ENCODE measurements at regions not wholly inside any gene's neighbourhood (a gene's known extent, or its start where the extent isn't known, plus 50 kb on each side); places are given as distances from the start of the nearest gene placed in this dataset.

DNA sequence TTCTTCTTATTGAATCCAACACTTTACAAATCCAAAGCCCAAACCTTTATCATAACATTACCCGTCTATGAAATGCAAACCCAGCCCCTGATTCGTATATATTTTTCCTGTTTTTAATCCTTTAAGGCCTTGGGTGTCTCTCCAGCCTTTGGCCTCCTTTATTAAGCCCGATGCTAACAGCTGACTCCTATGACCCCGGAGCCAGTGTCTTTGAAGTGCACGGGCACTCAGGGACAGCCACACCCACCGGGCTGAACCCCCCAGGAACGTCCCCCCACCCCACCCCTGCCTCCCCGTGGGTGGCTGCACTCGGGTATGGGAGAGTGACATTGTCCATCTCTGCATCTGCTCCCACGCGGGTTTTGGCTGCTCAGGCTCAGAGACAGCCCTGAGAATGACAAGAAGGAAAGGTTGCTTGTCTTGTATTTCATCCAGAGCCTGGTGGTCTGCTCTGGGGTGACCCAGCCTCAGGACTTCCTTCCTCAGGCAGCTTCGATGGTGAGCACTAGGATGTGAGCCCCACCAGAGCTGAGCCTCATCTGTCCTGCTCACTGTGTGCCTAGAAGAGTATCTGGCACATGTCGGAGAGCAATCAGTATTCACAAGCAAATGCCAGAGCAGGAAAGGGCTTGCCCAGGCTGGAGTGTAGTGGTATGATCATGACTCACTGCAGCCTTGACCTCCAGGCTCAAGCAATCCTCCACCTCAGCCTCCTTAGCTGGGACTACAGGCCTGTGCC lies 210.4 kb downstream of the SKIDA1 start:
- peaks cover 11% of the 10 kb centered on the region for H3K27me3 Mint-ChIP-seq (ENCODE audit: unreplicated experiment)
- H3K36me3 Mint-ChIP-seq (ENCODE audit: low read depth, unreplicated experiment) = no peaks in the 10 kb centered on the region
- TF ChIP-seq, protein P1, sequence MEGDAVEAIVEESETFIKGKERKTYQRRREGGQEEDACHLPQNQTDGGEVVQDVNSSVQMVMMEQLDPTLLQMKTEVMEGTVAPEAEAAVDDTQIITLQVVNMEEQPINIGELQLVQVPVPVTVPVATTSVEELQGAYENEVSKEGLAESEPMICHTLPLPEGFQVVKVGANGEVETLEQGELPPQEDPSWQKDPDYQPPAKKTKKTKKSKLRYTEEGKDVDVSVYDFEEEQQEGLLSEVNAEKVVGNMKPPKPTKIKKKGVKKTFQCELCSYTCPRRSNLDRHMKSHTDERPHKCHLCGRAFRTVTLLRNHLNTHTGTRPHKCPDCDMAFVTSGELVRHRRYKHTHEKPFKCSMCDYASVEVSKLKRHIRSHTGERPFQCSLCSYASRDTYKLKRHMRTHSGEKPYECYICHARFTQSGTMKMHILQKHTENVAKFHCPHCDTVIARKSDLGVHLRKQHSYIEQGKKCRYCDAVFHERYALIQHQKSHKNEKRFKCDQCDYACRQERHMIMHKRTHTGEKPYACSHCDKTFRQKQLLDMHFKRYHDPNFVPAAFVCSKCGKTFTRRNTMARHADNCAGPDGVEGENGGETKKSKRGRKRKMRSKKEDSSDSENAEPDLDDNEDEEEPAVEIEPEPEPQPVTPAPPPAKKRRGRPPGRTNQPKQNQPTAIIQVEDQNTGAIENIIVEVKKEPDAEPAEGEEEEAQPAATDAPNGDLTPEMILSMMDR (IDR thresholded peaks at IDR 0.05; ENCODE audit: unreplicated experiment) = no peak
- no peak for DNase-seq (ENCODE audit: low spot score)
- no peaks in the 10 kb centered on the region for H3K9me3 Mint-ChIP-seq (ENCODE audit: unreplicated experiment)
- no peak overlapping the region for H3K4me3 Mint-ChIP-seq (ENCODE audit: unreplicated experiment)
- H3K4me1 Mint-ChIP-seq (ENCODE audit: unreplicated experiment) = peaks cover 21% of the 10 kb centered on the region
- H3K27ac Mint-ChIP-seq (ENCODE audit: unreplicated experiment) = no peak overlapping the region

DNA sequence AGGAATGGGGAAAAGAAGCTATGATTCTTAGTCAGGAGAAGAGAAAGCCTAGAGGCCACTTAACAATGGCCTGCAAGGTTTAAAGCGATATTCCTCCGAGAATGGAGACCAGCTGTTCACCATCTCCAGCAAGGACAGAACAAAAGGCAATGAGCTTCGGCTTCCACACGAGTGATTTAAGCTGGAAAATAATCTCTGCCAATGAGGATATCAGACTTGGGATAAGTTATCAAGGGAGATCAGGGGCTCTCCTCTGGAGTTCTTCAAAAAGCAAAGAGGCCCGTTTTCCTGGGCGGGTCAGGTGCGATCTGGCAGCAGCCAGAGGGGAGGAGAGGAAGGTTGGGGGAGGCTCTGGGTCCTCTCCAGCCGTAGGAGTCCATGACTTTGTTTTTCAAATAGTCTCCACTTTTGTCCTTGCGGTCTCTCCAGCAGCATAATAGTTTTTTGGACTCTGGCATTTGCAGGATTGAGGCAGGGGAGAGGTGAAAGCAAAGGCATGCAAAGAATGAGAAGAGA lies 211.3 kb downstream of the SKIDA1 start:
- peaks cover 21% of the 10 kb centered on the region for H3K4me1 Mint-ChIP-seq (ENCODE audit: unreplicated experiment)
- no peaks in the 10 kb centered on the region for H3K9me3 Mint-ChIP-seq (ENCODE audit: unreplicated experiment)
- no peaks in the 10 kb centered on the region for H3K36me3 Mint-ChIP-seq (ENCODE audit: low read depth, unreplicated experiment)
- H3K4me3 Mint-ChIP-seq (ENCODE audit: unreplicated experiment) = no peak overlapping the region
- peaks cover 11% of the 10 kb centered on the region for H3K27me3 Mint-ChIP-seq (ENCODE audit: unreplicated experiment)
- DNase-seq (ENCODE audit: low spot score) = no peak
- peak overlapping the region; percentile 12 for H3K27ac Mint-ChIP-seq (ENCODE audit: unreplicated experiment)
- TF ChIP-seq, protein P1 (IDR thresholded peaks at IDR 0.05; ENCODE audit: unreplicated experiment) = no peak

DNA sequence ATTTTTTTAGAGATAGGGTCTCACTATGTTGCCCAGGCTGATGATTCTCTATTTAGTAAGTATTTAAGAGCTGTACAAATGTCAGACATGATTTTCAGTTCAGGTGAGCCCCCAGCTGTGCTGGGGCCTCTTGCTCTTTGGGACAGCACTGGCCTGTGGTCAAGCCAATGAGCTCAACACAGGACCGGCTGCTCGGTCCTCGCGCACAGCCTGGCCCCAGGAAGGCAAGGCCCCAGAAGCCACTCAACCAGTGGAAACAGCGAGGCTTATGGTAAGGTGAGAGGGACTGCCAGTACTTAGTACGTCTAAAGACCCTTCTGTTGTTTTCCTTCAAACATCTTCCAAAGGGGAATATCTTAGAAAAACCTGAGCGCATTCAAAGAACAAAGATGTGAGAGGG lies 211.8 kb downstream of the SKIDA1 start:
- TF ChIP-seq, protein P1 (IDR thresholded peaks at IDR 0.05; ENCODE audit: unreplicated experiment) = no peak
- Mint-ChIP-seq H3K9me3 (ENCODE audit: unreplicated experiment) (no peaks in the 10 kb centered on the region), H3K4me3 (ENCODE audit: unreplicated experiment) (no peak overlapping the region), H3K27me3 (ENCODE audit: unreplicated experiment) (peaks cover 11% of the 10 kb centered on the region), H3K36me3 (ENCODE audit: low read depth, unreplicated experiment) (no peaks in the 10 kb centered on the region), H3K27ac (ENCODE audit: unreplicated experiment) (no peak overlapping the region), H3K4me1 (ENCODE audit: unreplicated experiment) (peaks cover 19% of the 10 kb centered on the region)
- DNase-seq (ENCODE audit: low spot score) = no peak

DNA sequence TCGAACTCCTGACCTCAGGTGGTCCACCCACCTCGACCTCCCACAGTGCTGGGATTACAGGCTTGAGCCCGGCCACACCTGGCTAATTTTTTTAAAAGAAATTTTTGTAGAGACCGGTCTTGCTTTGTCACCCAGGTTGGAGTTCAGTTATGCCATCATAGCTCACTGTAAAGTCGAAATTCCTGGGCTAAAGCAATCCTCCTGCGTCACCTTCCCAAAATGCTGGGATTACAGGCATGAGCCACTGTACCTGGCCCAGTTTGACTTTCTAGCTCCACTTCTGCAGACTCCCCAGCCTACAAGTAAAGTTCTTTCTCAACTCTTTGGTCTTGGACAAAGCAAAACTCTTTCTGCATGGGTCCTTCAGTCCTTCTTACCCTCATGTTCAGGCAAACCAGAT lies 214.1 kb downstream of the SKIDA1 start:
- DNase-seq (ENCODE audit: low spot score) = no peak
- Mint-ChIP-seq H3K9me3 (ENCODE audit: unreplicated experiment) (no peaks in the 10 kb centered on the region), H3K27ac (ENCODE audit: unreplicated experiment) (no peak overlapping the region), H3K27me3 (ENCODE audit: unreplicated experiment) (peaks cover 8% of the 10 kb centered on the region), H3K4me3 (ENCODE audit: unreplicated experiment) (no peak overlapping the region), H3K4me1 (ENCODE audit: unreplicated experiment) (peaks cover 16% of the 10 kb centered on the region), H3K36me3 (ENCODE audit: low read depth, unreplicated experiment) (no peaks in the 10 kb centered on the region)
- TF ChIP-seq, protein P1 (IDR thresholded peaks at IDR 0.05; ENCODE audit: unreplicated experiment) = no peak

DNA sequence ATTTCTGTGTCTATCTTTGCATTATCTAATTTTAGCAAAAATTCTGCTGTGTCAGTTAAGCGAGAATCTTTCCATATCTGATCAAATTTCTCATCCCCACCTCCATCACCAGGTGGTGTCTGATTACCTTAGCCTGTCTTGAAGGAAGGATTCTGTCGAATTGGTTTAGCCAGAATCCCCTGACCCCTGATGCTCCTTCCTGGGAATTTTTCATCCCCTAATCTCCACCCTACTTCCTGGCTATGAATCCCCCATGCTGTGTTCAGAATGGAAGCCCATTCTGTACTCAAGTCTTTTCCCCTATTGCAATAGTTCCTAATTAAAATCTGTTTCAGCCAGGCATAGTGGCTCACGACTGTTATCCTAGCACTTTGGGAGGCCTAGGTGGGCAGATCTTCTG lies 216.1 kb downstream of the SKIDA1 start:
- H3K27ac Mint-ChIP-seq (ENCODE audit: unreplicated experiment) = no peak overlapping the region
- peaks cover 4% of the 10 kb centered on the region for H3K27me3 Mint-ChIP-seq (ENCODE audit: unreplicated experiment)
- H3K4me1 Mint-ChIP-seq (ENCODE audit: unreplicated experiment) = peaks cover 6% of the 10 kb centered on the region
- no peak overlapping the region for H3K4me3 Mint-ChIP-seq (ENCODE audit: unreplicated experiment)
- TF ChIP-seq, protein P1 (IDR thresholded peaks at IDR 0.05; ENCODE audit: unreplicated experiment) = no peak
- H3K36me3 Mint-ChIP-seq (ENCODE audit: low read depth, unreplicated experiment) = no peaks in the 10 kb centered on the region
- no peaks in the 10 kb centered on the region for H3K9me3 Mint-ChIP-seq (ENCODE audit: unreplicated experiment)
- no peak for DNase-seq (ENCODE audit: low spot score)
